NB4 (cell line): ENCODE measurements at regions not wholly inside any gene's neighbourhood (a gene's known extent, or its start where the extent isn't known, plus 50 kb on each side); places are given as distances from the start of the nearest gene placed in this dataset.

Experiments
- DNase-seq: peaks from one replicate; pipeline ENCODE4 v3.0.0; 2010; ENCODE audit warnings: low read depth
- H3K4me3 ChIP-seq: one replicate; pipeline ENCODE4 v1.5.1; 2011; ENCODE audit warnings: mild to moderate bottlenecking, low read depth, low read length, moderate library complexity
- MAX ChIP-seq: IDR thresholded peaks from 2 replicates; pipeline ENCODE4 v1.6.1; 2011; ENCODE audit warnings: low read depth, low read length
- MYC ChIP-seq: IDR thresholded peaks from 2 replicates; pipeline ENCODE4 v1.6.1; 2011; ENCODE audit warnings: low read depth, low read length
- POLR2A ChIP-seq: IDR thresholded peaks from 2 replicates; pipeline ENCODE4 v1.6.1; 2011; ENCODE audit warnings: mild to moderate bottlenecking; ENCODE audit not compliant: insufficient read length; ENCODE audit errors: extremely low read depth
- TF ChIP-seq, protein P1 (sequence below): IDR thresholded peaks from one replicate; pipeline ENCODE4 v1.5.1; 2012; ENCODE audit warnings: low read depth, low read length

GRCh38 chr4:42710761-42711160, 53.9 kb upstream of the ATP8A1 start:
- H3K4me3 ChIP-seq, result no peak overlapping the region
- DNase-seq, result no peak
- TF ChIP-seq, protein P1, sequence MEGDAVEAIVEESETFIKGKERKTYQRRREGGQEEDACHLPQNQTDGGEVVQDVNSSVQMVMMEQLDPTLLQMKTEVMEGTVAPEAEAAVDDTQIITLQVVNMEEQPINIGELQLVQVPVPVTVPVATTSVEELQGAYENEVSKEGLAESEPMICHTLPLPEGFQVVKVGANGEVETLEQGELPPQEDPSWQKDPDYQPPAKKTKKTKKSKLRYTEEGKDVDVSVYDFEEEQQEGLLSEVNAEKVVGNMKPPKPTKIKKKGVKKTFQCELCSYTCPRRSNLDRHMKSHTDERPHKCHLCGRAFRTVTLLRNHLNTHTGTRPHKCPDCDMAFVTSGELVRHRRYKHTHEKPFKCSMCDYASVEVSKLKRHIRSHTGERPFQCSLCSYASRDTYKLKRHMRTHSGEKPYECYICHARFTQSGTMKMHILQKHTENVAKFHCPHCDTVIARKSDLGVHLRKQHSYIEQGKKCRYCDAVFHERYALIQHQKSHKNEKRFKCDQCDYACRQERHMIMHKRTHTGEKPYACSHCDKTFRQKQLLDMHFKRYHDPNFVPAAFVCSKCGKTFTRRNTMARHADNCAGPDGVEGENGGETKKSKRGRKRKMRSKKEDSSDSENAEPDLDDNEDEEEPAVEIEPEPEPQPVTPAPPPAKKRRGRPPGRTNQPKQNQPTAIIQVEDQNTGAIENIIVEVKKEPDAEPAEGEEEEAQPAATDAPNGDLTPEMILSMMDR, result no peak
- TF ChIP-seq POLR2A (no peak), MYC (no peak), MAX (no peak)

- TF ChIP-seq MAX (no peak), POLR2A (no peak), MYC (no peak)
- TF ChIP-seq, protein P1, result no peak
- DNase-seq, result no peak
- H3K4me3 ChIP-seq, result no peak overlapping the region
Observed at GRCh38 chr4:42710329-42710728, 53.4 kb upstream of the ATP8A1 start.

GRCh38 chr4:42709392-42710065, 52.6 kb upstream of the ATP8A1 start:
- DNase-seq, result no peak
- TF ChIP-seq POLR2A (no peak), MAX (no peak), MYC (no peak)
- TF ChIP-seq, protein P1, result no peak
- H3K4me3 ChIP-seq, result no peak overlapping the region

DNA sequence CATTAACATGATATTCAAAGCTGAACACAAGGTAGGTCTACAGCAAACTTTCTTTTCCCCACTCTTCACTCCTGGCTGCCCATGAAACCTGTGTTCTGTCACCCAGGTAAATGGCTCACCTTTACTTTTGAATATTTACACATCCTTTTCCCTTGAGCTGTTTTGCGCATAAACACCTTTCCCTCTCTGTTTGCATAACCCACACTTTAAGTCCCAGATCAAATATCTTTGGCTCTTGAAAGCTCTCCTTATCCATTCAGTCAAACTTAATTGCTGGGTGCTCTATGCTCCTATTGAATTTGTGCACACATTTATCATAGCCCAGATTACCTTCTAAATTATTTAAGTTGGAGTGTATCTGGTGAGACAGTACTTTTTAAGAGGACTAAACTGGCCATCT, 51.7 kb upstream of the ATP8A1 start:
- no peak for TF ChIP-seq MAX
- no peak for TF ChIP-seq MYC
- TF ChIP-seq POLR2A, result no peak
- TF ChIP-seq, protein P1, result no peak
- no peak for DNase-seq

More for the DNA sequence above, 51.7 kb upstream of the ATP8A1 start:
- no peak overlapping the region for H3K4me3 ChIP-seq
